Endothelial cell of umbilical vein (primary cell): ENCODE measurements at regions not wholly inside any gene's neighbourhood (a gene's known extent, or its start where the extent isn't known, plus 50 kb on each side); places are given as distances from the start of the nearest gene placed in this dataset.

ENCODE experiments used
- BruUV-seq: library from RNA; stranded (reverse); fragments of 400-500 nt; replicated peaks from 2 replicates; lab custom pipeline; 2021; lab: Mats Ljungman, UMichigan
- CTCF ChIA-PET: fragments of 300-600, 350-600 bp; sonication (Branson Sonifier 250); formaldehyde crosslinking; loops from one replicate; lab custom pipeline; 2021; ENCODE audit warnings: antibody characterized with exemption, inconsistent platforms; lab: Charles Lee
- POLR2A ChIA-PET: fragments of 300-600, 350-600 bp; sonication (Branson Sonifier 250); formaldehyde crosslinking; loops from one replicate; lab custom pipeline; 2021; ENCODE audit warnings: antibody characterized with exemption, inconsistent platforms; lab: Charles Lee
- DNase-seq: peaks from one replicate; pipeline ENCODE4 v3.0.0-alpha.2; 2011; ENCODE audit warnings: low read depth, low spot score
- FAIRE-seq: peaks from 2 replicates; lab custom pipeline; 2011; peaks lifted over from hg19 to GRCh38; lab: Jason Lieb, UNC
- H2AFZ ChIP-seq: 2 replicates; pipeline ENCODE4 v1.6.0; 2012; ENCODE audit warnings: low read depth, low read length, control low read depth, inconsistent platforms
- H3K27ac ChIP-seq: 2 replicates; pipeline ENCODE4 v1.5.1; 2011; ENCODE audit warnings: low read depth, mild to moderate bottlenecking, control low read depth, low read length, moderate library complexity; ENCODE audit not compliant: insufficient read depth
- H3K27me3 ChIP-seq, 2 experiments: 2 replicates each; pipeline versions ENCODE4 v1.6.0 to v1.6.1; 2011; ENCODE audit warnings: low read length in 2 of 2, mixed read lengths in 1 of 2; ENCODE audit not compliant: control insufficient read depth in 2 of 2, insufficient read depth in 2 of 2
- H3K36me3 ChIP-seq, 2 experiments: 2 replicates in 1 of 2; 3 replicates in 1 of 2; pipeline ENCODE4 v1.5.1; 2011; ENCODE audit warnings: low read length in 2 of 2, mild to moderate bottlenecking in 1 of 2, moderate library complexity in 1 of 2; ENCODE audit not compliant: control insufficient read depth in 2 of 2, insufficient read depth in 2 of 2; ENCODE audit errors: extremely low read depth in 1 of 2
- H3K4me1 ChIP-seq: 3 replicates; pipeline ENCODE4 v1.5.1; 2011; ENCODE audit warnings: mild to moderate bottlenecking, low read length; ENCODE audit not compliant: control insufficient read depth, insufficient read depth; ENCODE audit errors: extremely low read depth
- H3K4me2 ChIP-seq: 2 replicates; pipeline ENCODE4 v1.6.1; 2011; ENCODE audit warnings: low read length, control low read depth, mixed read lengths; ENCODE audit not compliant: insufficient read depth
- H3K4me3 ChIP-seq, 3 experiments: fragments of 200-600 bp in 1 of 3; sonication (generic), shearing (Covaris generic) in 1 of 3; replicated peaks in 1 of 3; 2 replicates each; pipeline ENCODE4 v1.5.1; 2011 to 2016; ENCODE audit warnings: control low read depth in 3 of 3, low read length in 3 of 3, mild to moderate bottlenecking in 2 of 3, inconsistent platforms in 1 of 3, low read depth in 1 of 3, moderate library complexity in 1 of 3; ENCODE audit not compliant: insufficient read depth in 1 of 3
- H3K79me2 ChIP-seq: 2 replicates; pipeline ENCODE4 v1.6.0; 2012; ENCODE audit warnings: low read length, inconsistent platforms; ENCODE audit not compliant: control insufficient read depth, insufficient read depth
- H3K9ac ChIP-seq: replicated peaks from 2 replicates; pipeline ENCODE3; 2011; ENCODE audit warnings: low read length, control low read depth; ENCODE audit not compliant: insufficient read depth; ENCODE audit errors: extremely low read depth
- H3K9me1 ChIP-seq: replicated peaks from 3 replicates; pipeline ENCODE4 v1.6.0; 2011; ENCODE audit warnings: mild to moderate bottlenecking, low read length; ENCODE audit not compliant: control insufficient read depth, insufficient read depth; ENCODE audit errors: extremely low read depth
- H3K9me3 ChIP-seq: replicated peaks from 2 replicates; pipeline ENCODE4 v1.5.1; 2012; ENCODE audit warnings: low read length, inconsistent platforms; ENCODE audit not compliant: control insufficient read depth, insufficient read depth
- H4K20me1 ChIP-seq: replicated peaks from 2 replicates; pipeline ENCODE3; 2011; ENCODE audit warnings: mild to moderate bottlenecking, low read length; ENCODE audit not compliant: control insufficient read depth, insufficient read depth; ENCODE audit errors: extremely low read depth
- CTCF ChIP-seq, 2 donors: IDR thresholded peaks; 1 replicate in 1 of 2; 2 replicates in 1 of 2; pipeline ENCODE4 v1.5.1; 2011; ENCODE audit warnings: low read length in 2 of 2, mild to moderate bottlenecking in 2 of 2, moderate library complexity in 2 of 2, control low read depth in 1 of 2, inconsistent platforms in 1 of 2, low read depth in 1 of 2; ENCODE audit not compliant: insufficient read depth in 1 of 2; ENCODE audit errors: extremely low read depth in 1 of 2
- FOS ChIP-seq: IDR thresholded peaks from 2 replicates; pipeline ENCODE4 v1.6.1; 2011; ENCODE audit warnings: mild to moderate bottlenecking, low read length, moderate library complexity, borderline replicate concordance; ENCODE audit not compliant: insufficient read depth
- GATA2 ChIP-seq: IDR thresholded peaks from 2 replicates; pipeline ENCODE4 v1.7.0; 2011; ENCODE audit warnings: low read depth, mild to moderate bottlenecking, moderate library complexity, mixed read lengths, low read length; ENCODE audit not compliant: insufficient read length, insufficient read depth
- JUN ChIP-seq: IDR thresholded peaks from 2 replicates; pipeline ENCODE4 v1.6.1; 2011; ENCODE audit warnings: borderline replicate concordance, low read depth; ENCODE audit not compliant: insufficient read length, insufficient read depth
- MAX ChIP-seq: IDR thresholded peaks from 2 replicates; pipeline ENCODE4 v1.6.1; 2011; ENCODE audit not compliant: insufficient read depth, insufficient read length
- MYC ChIP-seq: IDR thresholded peaks from one replicate; pipeline ENCODE4 v1.6.1; 2011; ENCODE audit warnings: mild to moderate bottlenecking, low read depth, low read length
- POLR2A ChIP-seq: IDR thresholded peaks from 2 replicates; pipeline ENCODE4 v1.6.1; 2012; ENCODE audit warnings: low read depth, mild to moderate bottlenecking, control low read depth, low read length
- POLR2AphosphoS5 ChIP-seq: IDR thresholded peaks from 2 replicates; pipeline ENCODE4 v1.6.1; 2012; ENCODE audit warnings: low read depth, mild to moderate bottlenecking, control low read depth, low read length, moderate library complexity; ENCODE audit not compliant: insufficient read depth
- dilution Hi-C: fragments of 300-500 bp; cut with MboI; formaldehyde crosslinking; loops from one replicate; pipeline ENCODE4 v1.15.0; 2019; ENCODE audit warnings: low sequenced_read_pairs; ENCODE audit not compliant: extremely low pct_ligation_motif_present
- intact Hi-C: fragments of 100-400 bp; cut with micrococcal nuclease; formaldehyde crosslinking; loops from one replicate; pipeline ENCODE4 v1.10.0; 2022

- CTCF ChIA-PET = interaction anchor here (0.8 to 1.8 kb wide), 5 partner anchors 9 to 470 kb away, joined by 3 to 21 read pairs (median 6); no protein-coding TSS in a partner anchor
- Histone ChIP-seq H2AFZ (peak overlapping the region; percentile 74), H3K36me3 (no peaks in the 10 kb centered on the region), H4K20me1 (no peaks in the 10 kb centered on the region), H3K27me3 (no peaks in the 10 kb centered on the region), H3K9me3 (no peaks in the 10 kb centered on the region), H3K27ac (peak overlapping the region; percentile 71), H3K4me1 (peaks cover 14% of the 10 kb centered on the region), H3K4me3 (no peak overlapping the region), H3K9me1 (no peaks in the 10 kb centered on the region), H3K79me2 (no peaks in the 10 kb centered on the region), H3K4me2 (no peak overlapping the region), H3K9ac (peak overlapping the region; percentile 32)
- DNase-seq (peak; percentile 41), FAIRE-seq (no peak)
- dilution Hi-C loops = no loop called here
- intact Hi-C loops = loop anchor here (5.0 kb wide), 1 partner anchor 192 kb away; the partner anchor contains the start of gene AKR1C3
- POLR2A ChIA-PET = no interaction called here
- TF ChIP-seq FOS = no peak
- TF ChIP-seq CTCF (IDR thresholded peaks at IDR 0.05; ENCODE audit: extremely low read depth in 1 of 2, insufficient read depth in 1 of 2, low read depth in 1 of 2, low read length in 2 of 2) = no peak
- peak; percentile 29 for TF ChIP-seq JUN
- no peak for TF ChIP-seq POLR2AphosphoS5
- TF ChIP-seq GATA2 = no peak
- TF ChIP-seq POLR2A = no peak
- no peak for TF ChIP-seq MAX
- no peak for TF ChIP-seq MYC
- TSS peak; percentile 95 for BruUV-seq
Measured at GRCh38 chr10:5284311-5285057, 80.3 kb upstream of the UCN3 start.
